BLaER1 (cell line): ENCODE measurements at regions not wholly inside any gene's neighbourhood (a gene's known extent, or its start where the extent isn't known, plus 50 kb on each side); places are given as distances from the start of the nearest gene placed in this dataset.

ENCODE experiments used
- H3K27ac ChIP-seq: shearing (Covaris generic); formaldehyde crosslinking; 2 replicates; pipeline ENCODE4 v1.8.1; 2022
- H3K27me3 ChIP-seq: shearing (Covaris generic); formaldehyde crosslinking; 2 replicates; pipeline ENCODE4 v1.8.1; 2022
- H3K36me3 ChIP-seq: shearing (Covaris generic); formaldehyde crosslinking; 2 replicates; pipeline ENCODE4 v1.8.1; 2022
- H3K4me1 ChIP-seq: shearing (Covaris generic); formaldehyde crosslinking; 2 replicates; pipeline ENCODE4 v1.8.1; 2022
- H3K4me2 ChIP-seq: shearing (Covaris generic); formaldehyde crosslinking; 2 replicates; pipeline ENCODE4 v1.8.1; 2022
- H3K4me3 ChIP-seq: shearing (Covaris generic); formaldehyde crosslinking; 2 replicates; pipeline ENCODE4 v1.8.1; 2022
- H3K9ac ChIP-seq: shearing (Covaris generic); formaldehyde crosslinking; 2 replicates; pipeline ENCODE4 v1.8.1; 2022
- H3K9me3 ChIP-seq: shearing (Covaris generic); formaldehyde crosslinking; 2 replicates; pipeline ENCODE4 v1.8.1; 2022
- H4K20me1 ChIP-seq: shearing (Covaris generic); formaldehyde crosslinking; 2 replicates; pipeline ENCODE4 v1.8.1; 2022
- Cebpa-rat ChIP-seq: shearing (Covaris generic); IDR thresholded peaks from 2 replicates; pipeline ENCODE4 v1.8.1; 2022

DNA sequence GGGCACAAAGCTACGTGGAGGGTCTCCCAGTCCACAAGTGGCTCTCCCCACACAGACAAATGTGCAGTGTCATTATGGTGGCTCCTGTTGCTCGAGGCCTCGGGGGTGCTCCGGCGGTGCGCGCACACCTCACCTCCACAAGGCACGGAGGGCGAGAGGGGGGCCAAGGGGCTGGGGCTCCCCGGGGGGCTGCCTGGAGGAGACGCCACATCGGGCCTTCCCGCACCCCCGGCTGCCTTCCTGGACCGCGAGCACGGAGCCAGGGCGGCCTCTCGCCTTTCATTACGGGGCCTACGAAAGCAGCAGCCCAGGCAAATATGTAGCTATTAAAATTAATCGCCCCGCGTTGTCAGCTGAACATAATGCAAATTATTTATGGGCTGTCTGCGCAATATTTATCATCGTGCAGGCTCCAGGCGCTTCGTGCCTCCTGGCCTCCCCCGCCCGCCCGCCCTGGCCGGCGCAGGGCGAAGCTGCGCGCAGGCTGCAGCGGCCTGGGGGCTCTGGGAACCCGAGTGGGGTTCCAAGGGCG is 70.8 kb upstream of the BCOR start:
- no peaks in the 10 kb centered on the region for H3K27me3 ChIP-seq
- H3K4me3 ChIP-seq = peak overlapping the region; percentile 59; the same call in 1 of the 2 replicates
- H3K9me3 ChIP-seq = peaks cover 32% of the 10 kb centered on the region
- H3K27ac ChIP-seq = peak overlapping the region; percentile 99
- H4K20me1 ChIP-seq = no peaks in the 10 kb centered on the region
- no peak for TF ChIP-seq Cebpa-rat
- H3K9ac ChIP-seq = peak overlapping the region; percentile 97
- peak overlapping the region; percentile 83 for H3K4me2 ChIP-seq
- H3K36me3 ChIP-seq = no peaks in the 10 kb centered on the region
- peaks cover 85% of the 10 kb centered on the region for H3K4me1 ChIP-seq

- Histone ChIP-seq H3K27ac (peak overlapping the region; percentile 99), H4K20me1 (no peaks in the 10 kb centered on the region), H3K27me3 (no peaks in the 10 kb centered on the region), H3K9ac (peak overlapping the region; percentile 78), H3K36me3 (no peaks in the 10 kb centered on the region), H3K4me3 (peak overlapping the region; percentile 59), H3K4me1 (peaks cover 82% of the 10 kb centered on the region), H3K4me2 (peak overlapping the region; percentile 83), H3K9me3 (peaks cover 26% of the 10 kb centered on the region)
- TF ChIP-seq Cebpa-rat = no peak
Measured at GRCh38 chrX:40167850-40168479, 70.2 kb upstream of the BCOR start.

- Histone ChIP-seq H3K27me3 (no peaks in the 10 kb centered on the region), H3K9me3 (peaks cover 20% of the 10 kb centered on the region), H4K20me1 (no peaks in the 10 kb centered on the region), H3K27ac (peak overlapping the region; percentile 99), H3K4me2 (peak overlapping the region; percentile 83), H3K4me3 (peak overlapping the region; percentile 59), H3K36me3 (no peaks in the 10 kb centered on the region), H3K9ac (peak overlapping the region; percentile 78), H3K4me1 (peaks cover 87% of the 10 kb centered on the region)
- TF ChIP-seq Cebpa-rat = no peak
Measured at GRCh38 chrX:40167233-40167849, 69.6 kb upstream of the BCOR start.

DNA sequence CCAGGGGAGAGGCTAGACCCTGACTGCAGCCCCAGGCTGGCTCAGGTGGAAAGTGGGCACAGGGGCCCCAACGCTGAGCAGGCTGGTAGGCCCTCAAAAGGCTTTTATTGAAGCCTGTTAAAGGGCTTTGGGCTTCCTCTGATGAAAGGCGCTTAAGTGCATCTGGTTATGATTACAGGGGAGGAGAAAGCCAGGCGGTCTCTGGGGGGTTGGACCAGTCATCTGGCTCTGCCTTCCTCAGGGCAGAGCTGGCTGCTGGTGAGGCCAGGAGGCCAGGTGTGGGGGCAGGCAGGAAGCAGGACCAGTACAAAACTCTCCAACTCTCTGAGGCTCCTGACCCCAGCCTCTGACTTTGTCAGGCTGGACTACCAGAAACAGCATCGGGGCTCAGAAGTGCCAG is 68.8 kb upstream of the BCOR start:
- H3K9me3 ChIP-seq = peaks cover 16% of the 10 kb centered on the region; the same call in 1 of the 2 replicates
- TF ChIP-seq Cebpa-rat = no peak
- H4K20me1 ChIP-seq = no peaks in the 10 kb centered on the region
- peak overlapping the region; percentile 78 for H3K9ac ChIP-seq
- H3K4me1 ChIP-seq = peaks cover 90% of the 10 kb centered on the region
- H3K4me2 ChIP-seq = peak overlapping the region; percentile 83
- H3K27me3 ChIP-seq = no peaks in the 10 kb centered on the region
- H3K4me3 ChIP-seq = no peak overlapping the region; the same call in 1 of the 2 replicates
- peak overlapping the region; percentile 99 for H3K27ac ChIP-seq
- no peaks in the 10 kb centered on the region for H3K36me3 ChIP-seq

- Histone ChIP-seq H3K4me1 (peaks cover 83% of the 10 kb centered on the region), H3K36me3 (no peaks in the 10 kb centered on the region), H3K4me2 (peak overlapping the region; percentile 83), H3K27me3 (no peaks in the 10 kb centered on the region), H3K9me3 (peaks cover 16% of the 10 kb centered on the region; the same call in 1 of the 2 replicates), H4K20me1 (no peaks in the 10 kb centered on the region), H3K27ac (peak overlapping the region; percentile 99; the same call in 1 of the 2 replicates), H3K4me3 (no peak overlapping the region), H3K9ac (no peak overlapping the region; the same call in 1 of the 2 replicates)
- no peak for TF ChIP-seq Cebpa-rat
Measured at GRCh38 chrX:40165861-40166260, 68.1 kb upstream of the BCOR start.

DNA sequence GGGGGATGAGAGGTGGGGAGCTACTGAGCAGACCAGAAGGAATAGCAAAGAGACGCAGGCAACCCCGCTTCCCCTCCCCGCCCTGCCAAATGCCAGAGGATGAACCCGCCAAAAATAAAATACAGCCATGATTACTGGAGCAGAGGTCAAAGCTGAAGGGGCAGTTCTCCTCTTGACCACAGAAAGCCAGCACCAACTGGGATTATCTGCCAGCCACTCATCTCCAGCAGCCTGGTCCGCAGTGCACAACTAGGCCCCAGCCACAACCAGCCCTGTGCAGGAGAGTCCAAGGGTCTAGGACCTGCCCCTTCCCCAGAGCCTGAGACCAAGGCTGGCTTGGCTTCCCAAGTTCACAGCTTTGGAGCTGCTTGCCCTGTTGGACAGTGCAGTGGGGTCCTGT is 67.4 kb upstream of the BCOR start:
- Histone ChIP-seq H3K4me1 (peaks cover 76% of the 10 kb centered on the region), H4K20me1 (no peaks in the 10 kb centered on the region), H3K9ac (no peak overlapping the region), H3K9me3 (peaks cover 16% of the 10 kb centered on the region; the same call in 1 of the 2 replicates), H3K4me3 (no peak overlapping the region), H3K4me2 (peak overlapping the region; percentile 83), H3K36me3 (no peaks in the 10 kb centered on the region), H3K27ac (no peak overlapping the region), H3K27me3 (no peaks in the 10 kb centered on the region)
- no peak for TF ChIP-seq Cebpa-rat

GRCh38 chrX:40164751-40165150 is 67.0 kb upstream of the BCOR start:
- no peak for TF ChIP-seq Cebpa-rat
- Histone ChIP-seq H3K4me2 (peak overlapping the region; percentile 83), H3K27ac (no peak overlapping the region), H3K9me3 (peaks cover 16% of the 10 kb centered on the region; the same call in 1 of the 2 replicates), H3K4me1 (peaks cover 72% of the 10 kb centered on the region), H3K27me3 (no peaks in the 10 kb centered on the region), H3K36me3 (no peaks in the 10 kb centered on the region), H3K4me3 (no peak overlapping the region), H3K9ac (no peak overlapping the region), H4K20me1 (no peaks in the 10 kb centered on the region)

GRCh38 chrX:40158036-40158706 is 60.4 kb upstream of the BCOR start:
- Histone ChIP-seq H3K4me2 (peak overlapping the region; percentile 85), H3K27ac (peak overlapping the region; percentile 78), H3K4me1 (peaks cover 37% of the 10 kb centered on the region), H3K36me3 (no peaks in the 10 kb centered on the region), H3K4me3 (peak overlapping the region; percentile 66), H3K9ac (peak overlapping the region; percentile 75), H4K20me1 (no peaks in the 10 kb centered on the region), H3K27me3 (0 out of 2 replicates have a peak, but pooled peaks cover 3% of the 10 kb centered on the region), H3K9me3 (peaks cover 50% of the 10 kb centered on the region)
- no peak for TF ChIP-seq Cebpa-rat

GRCh38 chrX:40157228-40158035 is 59.7 kb upstream of the BCOR start:
- Histone ChIP-seq H3K9me3 (peaks cover 57% of the 10 kb centered on the region), H3K9ac (peak overlapping the region; percentile 75; the same call in 1 of the 2 replicates), H3K4me3 (peak overlapping the region; percentile 66), H4K20me1 (no peaks in the 10 kb centered on the region), H3K27me3 (0 out of 2 replicates have a peak, but pooled peaks cover 3% of the 10 kb centered on the region), H3K4me2 (peak overlapping the region; percentile 85), H3K4me1 (peaks cover 37% of the 10 kb centered on the region), H3K27ac (peak overlapping the region; percentile 78), H3K36me3 (no peaks in the 10 kb centered on the region)
- no peak for TF ChIP-seq Cebpa-rat
